ENCODE measurements at regions not wholly inside any gene's neighbourhood (a gene's known extent, or its start where the extent isn't known, plus 50 kb on each side); places are given as distances from the start of the nearest gene placed in this dataset.

GRCh38 chr18:10182009-10182624, 268.3 kb downstream of the VAPA start:
- TF ChIP-seq, protein P1, sequence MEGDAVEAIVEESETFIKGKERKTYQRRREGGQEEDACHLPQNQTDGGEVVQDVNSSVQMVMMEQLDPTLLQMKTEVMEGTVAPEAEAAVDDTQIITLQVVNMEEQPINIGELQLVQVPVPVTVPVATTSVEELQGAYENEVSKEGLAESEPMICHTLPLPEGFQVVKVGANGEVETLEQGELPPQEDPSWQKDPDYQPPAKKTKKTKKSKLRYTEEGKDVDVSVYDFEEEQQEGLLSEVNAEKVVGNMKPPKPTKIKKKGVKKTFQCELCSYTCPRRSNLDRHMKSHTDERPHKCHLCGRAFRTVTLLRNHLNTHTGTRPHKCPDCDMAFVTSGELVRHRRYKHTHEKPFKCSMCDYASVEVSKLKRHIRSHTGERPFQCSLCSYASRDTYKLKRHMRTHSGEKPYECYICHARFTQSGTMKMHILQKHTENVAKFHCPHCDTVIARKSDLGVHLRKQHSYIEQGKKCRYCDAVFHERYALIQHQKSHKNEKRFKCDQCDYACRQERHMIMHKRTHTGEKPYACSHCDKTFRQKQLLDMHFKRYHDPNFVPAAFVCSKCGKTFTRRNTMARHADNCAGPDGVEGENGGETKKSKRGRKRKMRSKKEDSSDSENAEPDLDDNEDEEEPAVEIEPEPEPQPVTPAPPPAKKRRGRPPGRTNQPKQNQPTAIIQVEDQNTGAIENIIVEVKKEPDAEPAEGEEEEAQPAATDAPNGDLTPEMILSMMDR (IDR thresholded peaks at IDR 0.05) = no peak
- no peak for TF ChIP-seq POLR2A (IDR thresholded peaks at IDR 0.05)

All from breast epithelium (tissue), 3 donors.